ENCODE measurements at regions not wholly inside any gene's neighbourhood (a gene's known extent, or its start where the extent isn't known, plus 50 kb on each side); places are given as distances from the start of the nearest gene placed in this dataset.

GRCh38 chr4:44038811-44039210 is 409.8 kb downstream of the KCTD8 start:
- no peaks in the 10 kb centered on the region for H3K4me1 Mint-ChIP-seq
- ATAC-seq (no peak), DNase-seq (no peak)
- H3K9me3 Mint-ChIP-seq (ENCODE audit: low read depth) = peaks cover 7% of the 10 kb centered on the region
- no peak overlapping the region for H3K4me3 Mint-ChIP-seq
- POLR2A ChIA-PET = no interaction called here
- intact Hi-C loops (cut with DNase I, micrococcal nuclease) = no loop called here
- no peaks in the 10 kb centered on the region for H3K27me3 Mint-ChIP-seq
- no peaks in the 10 kb centered on the region for H3K36me3 Mint-ChIP-seq (ENCODE audit: low read depth)
- CTCF ChIA-PET = no interaction called here
- H3K27ac Mint-ChIP-seq = no peak overlapping the region

- Mint-ChIP-seq H3K9me3 (ENCODE audit: low read depth) (peaks cover 12% of the 10 kb centered on the region), H3K27me3 (no peaks in the 10 kb centered on the region), H3K4me3 (no peak overlapping the region), H3K36me3 (ENCODE audit: low read depth) (no peaks in the 10 kb centered on the region), H3K4me1 (no peaks in the 10 kb centered on the region), H3K27ac (no peak overlapping the region)
- DNase-seq = no peak
- CTCF ChIA-PET = interaction anchor here (0.7 kb wide), 1 partner anchor 91 kb away, joined by 3 read pairs; no protein-coding TSS in a partner anchor
- no peak for ATAC-seq
- POLR2A ChIA-PET = no interaction called here
- intact Hi-C loops (cut with DNase I, micrococcal nuclease) = no loop called here
Observed at GRCh38 chr4:44046491-44046890, 402.1 kb downstream of the KCTD8 start.

GRCh38 chr4:44056721-44057151 is 391.9 kb downstream of the KCTD8 start:
- Mint-ChIP-seq H3K4me3 (no peak overlapping the region), H3K36me3 (ENCODE audit: low read depth) (no peaks in the 10 kb centered on the region), H3K27ac (no peak overlapping the region), H3K9me3 (ENCODE audit: low read depth) (peaks cover 12% of the 10 kb centered on the region), H3K27me3 (no peaks in the 10 kb centered on the region), H3K4me1 (no peaks in the 10 kb centered on the region)
- ChIA-PET CTCF (no interaction called here), POLR2A (no interaction called here)
- DNase-seq (no peak), ATAC-seq (no peak)
- intact Hi-C loops (cut with DNase I, micrococcal nuclease) = no loop called here

- CTCF ChIA-PET = no interaction called here
Observed at GRCh38 chr4:44070843-44071242, 377.8 kb downstream of the KCTD8 start.

GRCh38 chr4:44071959-44072955 is 376.4 kb downstream of the KCTD8 start:
- H3K4me1 Mint-ChIP-seq = no peaks in the 10 kb centered on the region
- H3K27ac Mint-ChIP-seq = no peak overlapping the region
- ChIA-PET CTCF (interaction anchor here (0.6 kb wide), 1 partner anchor 9 kb away, joined by 3 read pairs; no protein-coding TSS in a partner anchor), POLR2A (no interaction called here)
- no peaks in the 10 kb centered on the region for H3K27me3 Mint-ChIP-seq
- ATAC-seq = no peak
- DNase-seq = no peak
- no peaks in the 10 kb centered on the region for H3K9me3 Mint-ChIP-seq (ENCODE audit: low read depth)
- H3K36me3 Mint-ChIP-seq (ENCODE audit: low read depth) = no peaks in the 10 kb centered on the region
- H3K4me3 Mint-ChIP-seq = no peak overlapping the region
- intact Hi-C loops (cut with DNase I, micrococcal nuclease) = no loop called here

More at GRCh38 chr4:44070843-44071242, 377.8 kb downstream of the KCTD8 start:
- no peaks in the 10 kb centered on the region for H3K27me3 Mint-ChIP-seq
- DNase-seq (no peak), ATAC-seq (no peak)
- intact Hi-C loops (cut with DNase I, micrococcal nuclease) = no loop called here
- no peaks in the 10 kb centered on the region for H3K36me3 Mint-ChIP-seq (ENCODE audit: low read depth)
- no peaks in the 10 kb centered on the region for H3K4me1 Mint-ChIP-seq
- POLR2A ChIA-PET = no interaction called here
- no peaks in the 10 kb centered on the region for H3K9me3 Mint-ChIP-seq (ENCODE audit: low read depth)
- no peak overlapping the region for H3K4me3 Mint-ChIP-seq
- no peak overlapping the region for H3K27ac Mint-ChIP-seq

- Mint-ChIP-seq H3K27ac (no peak overlapping the region), H3K4me3 (no peak overlapping the region), H3K36me3 (ENCODE audit: low read depth) (no peaks in the 10 kb centered on the region), H3K27me3 (no peaks in the 10 kb centered on the region), H3K4me1 (no peaks in the 10 kb centered on the region), H3K9me3 (ENCODE audit: low read depth) (peaks cover 4% of the 10 kb centered on the region)
- CTCF ChIA-PET = no interaction called here
- DNase-seq (no peak), ATAC-seq (no peak)
- POLR2A ChIA-PET = no interaction called here
- intact Hi-C loops (cut with DNase I, micrococcal nuclease) = no loop called here
Observed at GRCh38 chr4:44086753-44087152, 361.9 kb downstream of the KCTD8 start.

GRCh38 chr4:44093390-44093789 is 355.2 kb downstream of the KCTD8 start:
- peaks cover 2% of the 10 kb centered on the region for H3K9me3 Mint-ChIP-seq (ENCODE audit: low read depth)
- DNase-seq = no peak
- no peak for ATAC-seq
- ChIA-PET POLR2A (no interaction called here), CTCF (interaction anchor here (0.7 kb wide), 1 partner anchor 971 kb away, joined by 3 read pairs; no protein-coding TSS in a partner anchor)
- H3K36me3 Mint-ChIP-seq (ENCODE audit: low read depth) = no peaks in the 10 kb centered on the region
- no peak overlapping the region for H3K27ac Mint-ChIP-seq
- H3K4me1 Mint-ChIP-seq = no peaks in the 10 kb centered on the region
- intact Hi-C loops (cut with DNase I, micrococcal nuclease) = no loop called here
- no peak overlapping the region for H3K4me3 Mint-ChIP-seq
- no peaks in the 10 kb centered on the region for H3K27me3 Mint-ChIP-seq

- no peak for ATAC-seq
- ChIA-PET POLR2A (no interaction called here), CTCF (no interaction called here)
- Mint-ChIP-seq H3K27ac (no peak overlapping the region), H3K4me1 (no peaks in the 10 kb centered on the region), H3K4me3 (no peak overlapping the region), H3K27me3 (no peaks in the 10 kb centered on the region), H3K36me3 (ENCODE audit: low read depth) (no peaks in the 10 kb centered on the region), H3K9me3 (ENCODE audit: low read depth) (peaks cover 13% of the 10 kb centered on the region)
- intact Hi-C loops (cut with DNase I, micrococcal nuclease) = no loop called here
- DNase-seq = no peak
Observed at GRCh38 chr4:44098973-44099372, 349.6 kb downstream of the KCTD8 start.

- Mint-ChIP-seq H3K9me3 (ENCODE audit: low read depth) (peaks cover 16% of the 10 kb centered on the region), H3K4me3 (no peak overlapping the region), H3K27ac (no peak overlapping the region), H3K27me3 (no peaks in the 10 kb centered on the region), H3K36me3 (ENCODE audit: low read depth) (no peaks in the 10 kb centered on the region), H3K4me1 (no peaks in the 10 kb centered on the region)
- DNase-seq = no peak
- intact Hi-C loops (cut with DNase I, micrococcal nuclease) = no loop called here
- ChIA-PET CTCF (no interaction called here), POLR2A (no interaction called here)
- ATAC-seq = no peak
Observed at GRCh38 chr4:44100456-44100855, 348.2 kb downstream of the KCTD8 start.

GRCh38 chr4:44118971-44119680 is 329.5 kb downstream of the KCTD8 start:
- H3K4me3 Mint-ChIP-seq = no peak overlapping the region
- ATAC-seq (no peak), DNase-seq (no peak)
- peaks cover 5% of the 10 kb centered on the region for H3K9me3 Mint-ChIP-seq (ENCODE audit: low read depth)
- no peaks in the 10 kb centered on the region for H3K27me3 Mint-ChIP-seq
- POLR2A ChIA-PET = no interaction called here
- CTCF ChIA-PET = no interaction called here
- intact Hi-C loops (cut with DNase I, micrococcal nuclease) = no loop called here
- no peaks in the 10 kb centered on the region for H3K36me3 Mint-ChIP-seq (ENCODE audit: low read depth)
- no peaks in the 10 kb centered on the region for H3K4me1 Mint-ChIP-seq
- H3K27ac Mint-ChIP-seq = no peak overlapping the region

- no peak overlapping the region for H3K4me3 Mint-ChIP-seq
- no peak overlapping the region for H3K27ac Mint-ChIP-seq
- H3K36me3 Mint-ChIP-seq (ENCODE audit: low read depth) = no peaks in the 10 kb centered on the region
- ATAC-seq (no peak), DNase-seq (no peak)
- intact Hi-C loops (cut with DNase I, micrococcal nuclease) = no loop called here
- ChIA-PET CTCF (interaction anchor here (0.5 kb wide), 1 partner anchor 219 kb away, joined by 4 read pairs; no protein-coding TSS in a partner anchor), POLR2A (no interaction called here)
- H3K4me1 Mint-ChIP-seq = no peaks in the 10 kb centered on the region
- peaks cover 5% of the 10 kb centered on the region for H3K9me3 Mint-ChIP-seq (ENCODE audit: low read depth)
- H3K27me3 Mint-ChIP-seq = no peaks in the 10 kb centered on the region
Observed at GRCh38 chr4:44120646-44121045, 328.0 kb downstream of the KCTD8 start.

- ChIA-PET POLR2A (no interaction called here), CTCF (interaction anchor here (0.7 kb wide), 1 partner anchor 130 kb away, joined by 3 read pairs; no protein-coding TSS in a partner anchor)
- Mint-ChIP-seq H3K36me3 (ENCODE audit: low read depth) (no peaks in the 10 kb centered on the region), H3K4me1 (no peaks in the 10 kb centered on the region), H3K9me3 (ENCODE audit: low read depth) (peaks cover 5% of the 10 kb centered on the region), H3K4me3 (no peak overlapping the region), H3K27ac (no peak overlapping the region), H3K27me3 (no peaks in the 10 kb centered on the region)
- DNase-seq (no peak), ATAC-seq (no peak)
- intact Hi-C loops (cut with DNase I, micrococcal nuclease) = no loop called here
Observed at GRCh38 chr4:44121210-44121609, 327.4 kb downstream of the KCTD8 start.

Data from activated CD4-positive, alpha-beta T cell treated with anti-CD3 and anti-CD28 coated beads for 36 hours (primary cell).